BE2C (cell line): ENCODE measurements at regions not wholly inside any gene's neighbourhood (a gene's known extent, or its start where the extent isn't known, plus 50 kb on each side); places are given as distances from the start of the nearest gene placed in this dataset.
"Not testable (repeated sequence)": the region's sequence is repeated elsewhere in the genome, so short reads cannot be mapped to it uniquely, and the experiment has no call there.

ENCODE experiments used
- DNase-seq: peaks from one replicate; pipeline ENCODE4 v3.0.0-alpha.2; 2020
- H3K27me3 ChIP-seq: fragments of 250-450 bp; sonication (Bioruptor Pico); 2 replicates; pipeline ENCODE4 v1.5.1; 2020; ENCODE audit warnings: mild to moderate bottlenecking
- H3K36me3 ChIP-seq: fragments of 250-450 bp; sonication (Bioruptor Pico); 2 replicates; pipeline ENCODE4 v1.5.1; 2020; ENCODE audit warnings: mild to moderate bottlenecking
- H3K4me1 ChIP-seq: fragments of 250-450 bp; sonication (Bioruptor Pico); 2 replicates; pipeline ENCODE4 v1.5.1; 2020
- H3K4me3 ChIP-seq: 2 replicates; pipeline ENCODE4 v1.5.1; 2011; ENCODE audit warnings: low read depth, low read length
- H3K9me3 ChIP-seq: fragments of 250-450 bp; sonication (Bioruptor Pico); 2 replicates; pipeline ENCODE4 v1.5.1; 2020
- TF ChIP-seq, protein P1 (sequence below): IDR thresholded peaks from 2 replicates; pipeline ENCODE4 v1.5.1; 2012; ENCODE audit warnings: mild to moderate bottlenecking, low read depth, low read length

- Histone ChIP-seq H3K9me3 (no peaks in the 10 kb centered on the region), H3K4me1 (peaks cover 14% of the 10 kb centered on the region), H3K27me3 (no peaks in the 10 kb centered on the region), H3K4me3 (no peak overlapping the region), H3K36me3 (no peaks in the 10 kb centered on the region)
- TF ChIP-seq, protein P1, sequence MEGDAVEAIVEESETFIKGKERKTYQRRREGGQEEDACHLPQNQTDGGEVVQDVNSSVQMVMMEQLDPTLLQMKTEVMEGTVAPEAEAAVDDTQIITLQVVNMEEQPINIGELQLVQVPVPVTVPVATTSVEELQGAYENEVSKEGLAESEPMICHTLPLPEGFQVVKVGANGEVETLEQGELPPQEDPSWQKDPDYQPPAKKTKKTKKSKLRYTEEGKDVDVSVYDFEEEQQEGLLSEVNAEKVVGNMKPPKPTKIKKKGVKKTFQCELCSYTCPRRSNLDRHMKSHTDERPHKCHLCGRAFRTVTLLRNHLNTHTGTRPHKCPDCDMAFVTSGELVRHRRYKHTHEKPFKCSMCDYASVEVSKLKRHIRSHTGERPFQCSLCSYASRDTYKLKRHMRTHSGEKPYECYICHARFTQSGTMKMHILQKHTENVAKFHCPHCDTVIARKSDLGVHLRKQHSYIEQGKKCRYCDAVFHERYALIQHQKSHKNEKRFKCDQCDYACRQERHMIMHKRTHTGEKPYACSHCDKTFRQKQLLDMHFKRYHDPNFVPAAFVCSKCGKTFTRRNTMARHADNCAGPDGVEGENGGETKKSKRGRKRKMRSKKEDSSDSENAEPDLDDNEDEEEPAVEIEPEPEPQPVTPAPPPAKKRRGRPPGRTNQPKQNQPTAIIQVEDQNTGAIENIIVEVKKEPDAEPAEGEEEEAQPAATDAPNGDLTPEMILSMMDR, result no peak
- no peak for DNase-seq
Measured at GRCh38 chr1:188769936-188770335, 1707.7 kb downstream of the BRINP3 start.

- H3K9me3 ChIP-seq, result no peaks in the 10 kb centered on the region
- no peaks in the 10 kb centered on the region for H3K27me3 ChIP-seq
- H3K4me1 ChIP-seq, result no peaks in the 10 kb centered on the region
- no peak for DNase-seq
- no peak overlapping the region for H3K4me3 ChIP-seq
- TF ChIP-seq, protein P1, result no peak
- no peaks in the 10 kb centered on the region for H3K36me3 ChIP-seq
Measured at GRCh38 chr1:188778578-188778977, 1699.1 kb downstream of the BRINP3 start.

GRCh38 chr1:188782220-188782841, 1695.3 kb downstream of the BRINP3 start:
- Histone ChIP-seq H3K27me3 (no peaks in the 10 kb centered on the region), H3K36me3 (no peaks in the 10 kb centered on the region), H3K4me3 (no peak overlapping the region), H3K9me3 (no peaks in the 10 kb centered on the region), H3K4me1 (no peaks in the 10 kb centered on the region)
- peak; percentile 44 for DNase-seq
- TF ChIP-seq, protein P1, result peak; percentile 94

DNA sequence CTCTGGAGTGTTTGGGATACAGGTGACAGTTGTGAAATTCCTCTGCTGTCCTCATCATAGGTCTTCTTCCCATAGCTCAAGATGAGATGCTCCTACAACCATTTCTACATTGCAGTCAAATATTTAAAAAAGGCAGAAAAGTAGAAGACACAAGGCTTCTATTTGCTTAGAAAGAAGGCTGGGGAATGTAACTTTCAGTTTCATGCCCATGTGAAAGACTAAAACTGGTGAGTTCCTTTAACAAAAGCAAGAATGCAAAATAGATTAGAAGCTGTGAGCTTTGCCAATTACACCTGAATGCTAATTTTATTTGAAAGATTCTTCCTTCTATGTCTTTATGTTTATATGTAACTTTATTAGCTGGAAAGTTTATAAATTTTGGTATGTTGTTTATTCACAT, 1682.7 kb downstream of the BRINP3 start:
- TF ChIP-seq, protein P1, result no peak
- no peaks in the 10 kb centered on the region; the same call in 1 of the 2 replicates for H3K9me3 ChIP-seq
- DNase-seq, result no peak
- H3K4me1 ChIP-seq, result no peaks in the 10 kb centered on the region
- no peaks in the 10 kb centered on the region for H3K27me3 ChIP-seq
- no peaks in the 10 kb centered on the region for H3K36me3 ChIP-seq
- H3K4me3 ChIP-seq, result no peak overlapping the region

DNA sequence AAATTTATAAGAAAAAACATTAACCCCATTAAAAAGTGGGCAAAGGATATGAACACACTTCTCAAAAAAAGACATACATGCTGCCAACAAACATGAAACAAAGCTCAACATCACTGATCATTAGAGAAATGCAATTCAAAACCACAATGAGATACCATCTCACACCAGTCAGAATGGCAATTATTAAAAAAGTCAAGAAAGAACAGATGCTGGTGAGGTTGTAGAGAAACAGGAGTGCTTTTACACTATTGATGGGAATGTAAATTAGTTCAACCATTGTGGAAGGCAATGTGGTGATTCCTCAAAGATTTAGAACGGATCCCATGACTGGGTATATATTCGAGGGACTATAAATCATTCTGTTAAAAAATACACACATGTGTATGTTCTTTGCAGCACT, 1665.5 kb downstream of the BRINP3 start:
- H3K4me3 ChIP-seq, DNase-seq, H3K9me3 ChIP-seq, H3K27me3 ChIP-seq, H3K36me3 ChIP-seq, H3K4me1 ChIP-seq: not testable (repeated sequence)

DNA sequence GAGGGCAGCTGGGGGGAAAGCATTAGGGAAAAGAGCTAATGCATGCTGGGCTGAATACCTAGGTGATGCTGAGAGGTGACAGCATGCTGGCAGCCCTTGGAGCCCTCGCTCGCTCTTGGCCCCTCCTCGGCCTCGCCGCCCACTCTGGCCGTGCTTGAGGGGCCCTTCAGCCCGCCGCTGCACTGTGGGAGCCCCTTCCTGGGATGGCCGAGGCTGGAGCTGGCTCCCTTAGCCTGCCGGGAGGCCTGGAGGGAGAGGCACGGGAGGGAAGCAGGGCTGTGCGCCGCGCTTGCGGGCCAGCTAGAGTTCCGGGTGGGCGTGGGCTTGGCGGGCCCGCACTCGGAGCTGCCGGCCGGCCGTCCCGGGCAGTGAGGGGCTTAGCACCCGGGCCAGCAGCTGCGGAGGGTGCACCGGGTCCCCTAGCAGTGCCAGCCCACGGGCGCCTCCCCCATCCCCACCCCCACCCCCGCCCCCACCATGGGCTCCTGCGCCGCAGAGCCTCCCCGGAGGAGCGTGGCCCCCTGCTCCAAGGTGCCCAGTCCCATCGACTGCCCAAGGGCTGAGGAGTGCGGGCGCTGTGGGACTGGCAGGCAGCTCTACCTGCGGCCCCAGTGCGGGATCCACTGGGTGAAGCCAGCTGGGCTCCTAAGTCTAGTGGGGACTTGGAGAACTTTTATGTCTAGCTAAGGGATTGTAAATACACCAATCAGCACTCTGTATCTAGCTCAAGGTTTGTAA, 1664.7 kb downstream of the BRINP3 start:
- DNase-seq, H3K4me3 ChIP-seq, H3K36me3 ChIP-seq, H3K4me1 ChIP-seq, H3K27me3 ChIP-seq, H3K9me3 ChIP-seq: not testable (repeated sequence)

DNA sequence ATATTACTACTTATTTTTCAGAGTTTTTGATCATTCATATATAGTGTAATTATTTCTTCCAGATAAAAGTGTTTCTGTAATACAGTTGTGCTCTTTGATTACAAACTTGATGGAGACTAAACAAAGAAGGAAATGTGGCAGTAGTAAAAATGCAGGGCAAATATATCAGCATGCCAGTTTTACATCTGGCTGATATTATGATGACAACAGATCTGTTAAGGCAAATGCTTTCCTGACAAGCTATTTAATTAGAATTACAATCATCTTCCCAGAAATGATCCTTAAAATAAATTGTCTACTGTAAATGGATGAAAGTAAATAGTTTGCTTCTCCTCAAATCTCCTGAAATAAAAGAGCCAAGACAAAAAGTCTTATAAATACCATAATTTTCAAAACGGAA, 1659.8 kb downstream of the BRINP3 start:
- Histone ChIP-seq H3K4me3 (no peak overlapping the region), H3K9me3 (peaks cover under 1% of the 10 kb centered on the region; the same call in 1 of the 2 replicates), H3K4me1 (peaks cover 13% of the 10 kb centered on the region; the same call in 1 of the 2 replicates), H3K27me3 (no peaks in the 10 kb centered on the region), H3K36me3 (no peaks in the 10 kb centered on the region)
- DNase-seq, result no peak
- TF ChIP-seq, protein P1, result no peak
